ENCODE measurements at regions not wholly inside any gene's neighbourhood (a gene's known extent, or its start where the extent isn't known, plus 50 kb on each side); places are given as distances from the start of the nearest gene placed in this dataset.
"Not testable (repeated sequence)": the region's sequence is repeated elsewhere in the genome, so short reads cannot be mapped to it uniquely, and the experiment has no call there.

DNA sequence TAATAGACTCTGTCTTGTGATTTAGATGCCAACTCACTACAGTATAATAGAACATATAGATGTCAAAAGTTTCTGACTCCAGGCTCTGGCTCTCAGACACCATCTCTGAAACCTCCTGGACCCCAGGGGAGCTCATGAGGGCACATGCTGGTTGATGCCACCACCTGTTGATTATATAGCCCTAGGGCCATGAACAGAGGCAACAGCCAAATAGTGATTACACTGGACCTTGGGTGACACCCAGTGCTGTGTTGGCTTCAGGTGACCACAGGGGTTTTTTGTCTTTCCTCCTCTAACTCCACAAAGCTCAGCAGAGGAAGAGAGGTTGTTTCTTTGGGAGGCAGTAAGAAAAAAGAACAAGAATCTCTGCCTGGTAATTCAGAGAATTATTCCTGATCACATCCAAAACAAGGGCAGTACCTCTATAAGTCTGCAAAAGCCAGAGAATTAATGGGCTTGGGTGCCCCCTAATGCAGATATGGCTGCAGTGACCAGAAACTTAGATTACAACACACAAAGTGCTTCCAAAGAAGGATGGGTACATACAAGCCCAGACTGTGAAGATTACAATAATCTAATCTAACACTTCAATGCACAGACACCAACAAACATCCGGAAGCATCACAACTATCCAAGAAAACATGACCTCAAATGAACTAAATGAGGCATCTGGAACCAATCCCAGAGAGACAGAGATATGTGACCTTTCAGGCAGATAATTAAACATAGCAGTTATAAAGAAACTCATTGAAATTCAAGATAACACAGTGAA is 1920.6 kb downstream of the ARAP2 start:
- no peak for DNase-seq

- DNase-seq = no peak
These were observed 1915.4 kb downstream of the ARAP2 start for GRCh38 chr4:34328939-34329338.

GRCh38 chr4:34335156-34335555 is 1909.2 kb downstream of the ARAP2 start:
- DNase-seq = not testable (repeated sequence)

DNA sequence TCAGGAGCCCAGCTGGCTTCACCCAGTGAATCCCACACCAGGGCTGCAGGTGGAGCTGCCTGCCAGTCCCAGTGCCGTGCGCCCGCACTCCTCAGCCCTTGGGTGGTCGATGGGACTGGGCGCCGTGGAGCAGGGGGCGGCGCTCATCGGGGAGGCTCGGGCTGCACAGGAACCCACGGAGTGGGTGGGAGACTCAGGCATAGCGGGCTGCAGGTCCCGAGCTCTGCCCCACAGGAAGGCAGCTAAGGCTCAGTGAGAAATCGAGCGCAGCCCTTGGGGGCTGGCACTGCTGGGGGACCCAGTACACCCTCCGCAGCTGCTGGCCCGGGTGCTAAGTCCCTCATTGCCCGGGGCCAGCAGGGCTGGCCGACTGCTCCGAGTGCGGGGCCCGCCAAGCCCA is 1908.8 kb downstream of the ARAP2 start:
- DNase-seq = not testable (repeated sequence)

- DNase-seq = no peak
These were observed 1881.7 kb downstream of the ARAP2 start for GRCh38 chr4:34362654-34363053.

- no peak for DNase-seq
These were observed 1880.5 kb downstream of the ARAP2 start for GRCh38 chr4:34363842-34364241.

DNA sequence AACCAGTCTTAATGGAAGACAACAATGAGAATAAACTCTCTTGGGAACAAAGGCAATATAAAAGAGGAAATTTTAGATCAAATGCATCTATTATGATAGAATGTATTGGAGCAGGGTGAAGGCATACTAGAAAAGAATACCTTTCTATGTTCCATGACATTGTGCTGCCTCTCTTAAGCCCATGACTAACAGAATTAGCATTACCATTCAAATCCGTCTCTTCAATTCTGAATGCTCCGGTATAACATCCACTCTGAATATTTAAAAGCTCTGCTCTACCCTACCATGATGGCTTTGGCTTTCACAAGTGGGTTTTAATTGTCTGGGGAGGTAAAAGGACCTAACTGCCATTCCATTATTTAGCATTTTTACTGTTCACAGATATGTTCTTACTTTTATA is 1878.4 kb downstream of the ARAP2 start:
- DNase-seq = no peak

GRCh38 chr4:34371676-34372075 is 1872.6 kb downstream of the ARAP2 start:
- no peak for DNase-seq

GRCh38 chr4:34372815-34373214 is 1871.5 kb downstream of the ARAP2 start:
- DNase-seq = no peak

DNA sequence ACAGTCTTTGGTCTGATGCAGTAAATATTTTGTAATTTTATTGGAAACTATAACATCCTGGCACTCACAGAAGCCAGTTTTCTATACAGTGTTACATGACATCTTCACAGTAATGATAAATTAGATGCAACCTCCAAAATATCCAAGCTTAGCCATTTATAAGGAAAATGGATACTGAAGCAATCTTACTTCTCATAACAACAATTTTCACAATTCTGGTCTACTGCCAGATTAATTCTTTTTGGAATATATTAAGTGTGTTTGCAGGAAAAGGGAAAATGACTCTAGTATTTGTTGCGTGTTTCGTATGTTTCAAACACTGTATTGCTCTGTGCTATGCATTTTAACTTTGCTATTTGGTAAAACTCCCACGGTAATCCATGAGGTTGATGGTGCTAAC is 1870.9 kb downstream of the ARAP2 start:
- DNase-seq = no peak

GRCh38 chr4:34412233-34412632 is 1832.1 kb downstream of the ARAP2 start:
- no peak for DNase-seq

GRCh38 chr4:34412911-34413310 is 1831.4 kb downstream of the ARAP2 start:
- DNase-seq = no peak

DNA sequence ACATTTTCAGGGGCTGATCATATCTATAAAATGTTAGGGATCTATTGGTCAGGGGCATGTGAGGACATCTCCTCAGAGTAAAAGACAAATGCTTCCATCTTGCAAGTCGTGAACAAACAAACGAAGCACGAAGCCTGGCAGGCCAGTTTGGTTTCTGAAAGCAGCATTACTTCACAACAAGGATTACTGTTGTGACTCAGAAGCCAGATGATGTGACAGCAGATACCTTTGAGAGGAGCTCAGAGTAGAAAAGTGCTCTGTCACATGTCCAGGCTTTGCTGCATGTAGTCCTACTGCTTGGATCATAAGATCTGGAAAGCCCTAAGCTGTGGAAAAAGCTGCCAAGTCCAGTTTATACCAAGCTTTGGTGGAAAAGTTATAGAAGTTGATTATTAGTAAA is 1827.2 kb downstream of the ARAP2 start:
- no peak for DNase-seq

DNA sequence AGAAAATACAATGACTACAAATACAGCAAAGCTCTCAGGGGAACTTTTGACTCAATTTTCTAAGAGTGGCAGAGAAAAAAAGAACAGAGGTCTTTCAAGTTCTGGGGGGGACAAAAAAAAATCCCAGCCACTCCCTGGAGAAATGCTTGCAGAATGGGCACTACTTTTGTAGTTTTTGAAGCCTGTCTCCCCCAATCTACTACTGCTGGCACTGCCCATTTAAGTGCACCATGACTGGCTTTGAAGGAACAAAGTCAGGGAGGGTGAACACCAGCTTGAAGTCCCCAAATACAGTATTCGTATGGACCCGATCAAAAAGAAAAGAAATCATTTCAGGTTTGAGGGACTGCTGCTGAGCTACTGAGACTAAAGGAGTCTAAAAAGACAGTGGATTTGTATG is 1824.4 kb downstream of the ARAP2 start:
- DNase-seq = no peak

DNA sequence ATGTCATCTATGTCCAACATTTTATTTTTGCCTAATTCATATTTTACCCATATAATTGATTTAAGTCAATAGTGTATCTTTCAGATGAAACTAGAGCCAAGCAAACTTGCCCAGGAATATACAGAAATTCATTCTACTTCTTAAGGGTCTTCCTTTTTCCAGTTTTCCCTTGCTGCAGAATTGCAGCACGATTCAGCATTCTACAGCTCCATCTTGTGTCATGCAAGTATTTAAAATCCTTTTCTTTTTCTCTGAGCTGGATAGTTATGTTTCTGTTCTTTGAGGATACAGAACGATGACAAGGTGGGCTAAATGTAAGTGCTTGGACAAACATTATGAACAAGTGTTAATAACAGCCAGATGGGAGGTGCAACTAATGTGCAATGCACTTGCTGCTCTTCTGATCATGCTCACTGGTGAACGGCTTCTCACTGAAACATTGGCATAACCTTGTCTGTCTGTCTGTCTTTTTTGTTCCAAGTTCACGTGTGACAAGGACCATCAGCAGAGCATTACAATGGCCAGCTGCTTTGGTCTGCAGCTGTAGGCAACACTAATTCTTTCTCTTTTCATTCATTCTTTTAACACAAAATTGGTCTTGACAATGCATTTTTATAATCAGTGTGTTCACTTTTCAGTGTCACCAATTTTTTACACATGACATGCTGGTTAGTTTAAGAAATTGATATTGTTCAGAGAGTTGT is 1821.7 kb downstream of the ARAP2 start:
- DNase-seq = no peak

DNA sequence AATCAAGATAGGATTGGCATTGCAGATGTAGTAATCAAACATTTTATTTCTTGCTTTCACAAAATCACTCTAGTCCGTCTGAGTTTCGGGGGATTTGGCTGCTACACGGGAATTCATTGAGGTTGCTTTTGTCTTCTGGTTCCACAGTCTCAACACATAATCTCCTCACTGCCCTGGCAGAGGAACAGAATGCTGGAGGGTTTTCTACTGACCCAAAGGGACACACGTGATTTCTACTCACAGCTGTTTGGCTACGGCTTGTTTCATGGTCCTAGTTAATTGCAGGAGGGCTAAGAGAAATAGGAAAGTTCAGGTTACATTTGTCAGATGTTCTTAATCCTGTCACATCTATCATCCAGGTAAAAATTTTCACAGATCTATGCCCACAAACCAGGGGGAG is 1811.6 kb downstream of the ARAP2 start:
- DNase-seq = no peak

- DNase-seq = not testable (repeated sequence)
These were observed 1809.9 kb downstream of the ARAP2 start for GRCh38 chr4:34434377-34434776.

GRCh38 chr4:34464196-34464595 is 1780.1 kb downstream of the ARAP2 start:
- DNase-seq = no peak

DNA sequence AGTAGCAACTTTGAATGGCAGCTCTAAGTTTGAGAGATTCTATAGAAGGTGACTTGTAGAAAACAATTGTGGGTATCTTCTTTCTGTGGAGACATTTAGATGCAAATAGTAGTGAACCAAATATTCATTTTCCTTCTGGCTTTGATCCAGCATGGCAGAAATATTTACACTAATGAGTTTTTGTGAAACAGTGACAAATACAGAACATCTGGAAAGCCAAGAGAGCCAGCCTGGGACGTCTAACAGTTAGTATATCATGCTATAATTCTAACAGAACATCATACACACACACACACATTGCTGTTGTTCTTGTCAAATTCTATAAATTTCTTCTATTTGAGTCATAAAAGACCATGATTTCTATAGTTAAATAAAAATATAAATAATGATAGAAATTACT is 1777.9 kb downstream of the ARAP2 start:
- no peak for DNase-seq

- no peak for DNase-seq
These were observed 1774.8 kb downstream of the ARAP2 start for GRCh38 chr4:34469516-34469915.

DNA sequence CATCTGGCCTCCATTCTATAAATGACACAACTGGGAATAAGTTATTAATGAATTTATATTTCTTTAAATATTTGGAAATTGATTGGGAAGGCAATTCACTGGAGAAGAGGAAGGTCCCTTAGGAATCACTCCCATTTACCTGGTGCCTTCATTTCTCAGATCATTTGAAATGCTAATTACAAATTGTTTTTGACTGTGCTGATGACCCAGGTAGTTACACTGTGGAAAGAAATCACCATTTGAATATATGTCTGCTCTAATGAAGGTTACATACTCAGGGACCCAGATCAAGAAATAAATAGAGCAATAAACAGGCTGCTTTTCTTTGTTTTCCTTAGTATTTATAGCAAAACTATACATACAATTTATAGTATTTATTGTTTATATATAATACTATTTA is 1759.1 kb downstream of the ARAP2 start:
- no peak for DNase-seq

GRCh38 chr4:34486461-34487363 is 1757.6 kb downstream of the ARAP2 start:
- DNase-seq = no peak

- DNase-seq = no peak
These were observed 1751.9 kb downstream of the ARAP2 start for GRCh38 chr4:34492414-34492813.

DNA sequence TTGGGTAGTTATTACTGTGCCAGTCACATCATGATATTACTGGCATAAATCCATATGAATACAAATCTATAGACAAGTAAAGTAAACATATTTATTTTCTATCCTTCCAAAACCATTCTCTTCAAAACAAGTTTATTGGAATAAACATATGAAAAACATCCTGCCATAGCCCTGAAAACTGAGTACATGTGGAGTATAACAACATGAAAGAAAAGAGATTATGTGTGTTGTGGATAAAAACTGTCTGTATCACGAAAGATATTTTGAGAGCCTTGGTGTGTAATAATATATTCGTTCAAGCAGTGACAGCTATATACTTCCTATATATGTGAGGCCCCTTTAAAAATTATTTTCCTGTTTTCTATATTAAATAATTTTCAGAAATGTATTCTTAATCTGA is 1742.2 kb downstream of the ARAP2 start:
- no peak for DNase-seq
